Nucleus accumbens (tissue), 56 donors: ENCODE measurements at regions not wholly inside any gene's neighbourhood (a gene's known extent, or its start where the extent isn't known, plus 50 kb on each side); places are given as distances from the start of the nearest gene placed in this dataset.

ENCODE experiments used
- DNase-seq, 56 donors: peaks; one replicate each; lab custom pipeline; 2025; lab: John Stamatoyannopoulos, UW

DNA sequence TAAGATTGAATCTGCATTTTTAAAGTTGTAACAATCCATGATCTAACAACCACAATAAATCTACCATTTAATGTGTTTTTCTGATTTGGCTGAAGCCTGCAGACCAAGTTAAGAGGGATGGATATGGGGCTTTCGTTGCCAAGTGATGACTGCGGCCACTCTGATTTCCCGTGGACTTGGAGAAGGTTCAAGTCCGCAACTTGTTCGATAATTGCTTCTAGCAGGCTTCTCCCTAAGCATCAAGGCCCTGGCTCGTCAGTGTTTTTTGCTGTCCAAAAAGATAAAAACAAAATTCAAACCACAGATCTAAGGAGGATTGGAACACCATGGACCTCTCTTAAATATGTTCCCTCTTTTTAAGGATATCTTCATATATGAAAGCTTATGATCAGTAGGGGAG is 256.6 kb downstream of the CNTN3 start:
- DNase-seq, result no peak

DNA sequence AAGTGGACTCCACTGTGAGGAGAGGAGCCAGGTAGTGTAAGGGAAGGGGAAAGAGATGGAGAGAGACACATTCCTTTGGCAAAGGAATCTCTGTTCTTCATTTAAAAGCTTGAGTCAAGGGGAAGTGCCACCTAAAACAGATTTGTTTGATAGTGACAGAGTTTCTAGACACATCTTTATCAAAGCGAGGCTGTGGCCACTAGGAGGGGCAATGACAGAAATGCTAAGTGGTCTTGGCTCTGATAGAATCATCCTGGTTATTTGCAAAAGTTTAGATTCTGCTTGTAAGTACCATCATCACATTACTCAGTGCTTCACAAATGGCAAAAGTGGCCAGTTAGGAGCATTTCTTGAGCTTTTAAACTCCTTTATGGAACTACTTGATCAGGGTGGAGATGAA is 261.4 kb downstream of the CNTN3 start:
- no peak for DNase-seq

DNA sequence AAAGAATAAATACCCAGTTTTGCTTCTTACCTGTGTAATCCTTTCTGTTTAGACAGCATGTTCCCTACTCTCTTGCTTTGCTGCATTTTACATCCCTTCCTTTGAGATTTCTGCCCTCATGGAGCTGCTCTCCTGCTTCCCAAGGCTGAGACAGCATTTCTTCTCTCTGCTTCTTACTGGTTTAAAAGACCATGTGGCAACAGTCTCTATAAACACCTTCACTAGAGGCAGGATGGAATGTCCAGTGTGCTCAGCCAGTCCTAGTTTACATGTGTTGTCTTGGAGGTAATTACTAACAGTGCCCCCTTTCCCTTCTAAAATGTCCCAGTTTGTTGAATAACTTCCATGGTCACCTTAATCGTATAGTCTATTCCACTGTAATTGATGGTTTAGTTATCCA is 262.3 kb downstream of the CNTN3 start:
- no peak for DNase-seq

DNA sequence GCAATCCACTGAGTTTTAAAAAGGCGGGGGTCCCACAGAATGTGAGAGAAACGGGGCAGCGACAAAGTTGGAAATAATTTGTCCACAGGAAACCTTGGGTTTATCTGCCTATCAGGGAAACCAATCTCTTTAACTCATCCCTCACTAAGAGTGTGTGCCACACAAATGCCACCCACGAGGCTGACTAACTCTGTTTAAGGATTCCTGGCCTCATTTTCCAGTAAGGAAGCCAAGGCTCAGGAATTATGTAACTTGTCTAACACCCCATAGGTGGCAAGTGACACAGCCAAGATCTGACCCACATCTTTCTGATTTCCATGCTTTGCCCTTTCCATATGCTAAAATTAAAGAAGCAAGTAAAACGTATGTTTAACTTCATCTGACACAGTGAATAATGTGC is 263.2 kb downstream of the CNTN3 start:
- DNase-seq, result peak in 20 of 56 donors; percentile 1 to 70 (median 22)

DNA sequence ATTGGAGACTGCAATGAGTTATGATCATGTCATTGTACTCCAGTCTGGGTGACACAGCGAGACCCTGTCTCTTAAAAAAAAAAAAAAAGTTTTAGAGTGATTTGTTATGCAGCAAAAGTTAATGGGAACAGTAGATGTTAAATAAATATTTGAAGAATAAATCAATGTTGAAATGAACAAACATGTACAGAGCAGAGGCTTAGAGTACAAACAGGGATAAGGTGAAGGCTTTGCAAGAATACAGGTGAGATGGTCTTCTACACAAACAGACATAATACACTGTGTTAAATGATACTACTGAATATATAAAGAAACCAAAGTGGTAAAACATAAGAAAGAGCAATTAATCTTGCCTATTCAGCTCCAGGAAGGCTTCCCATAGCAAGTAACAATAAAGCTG is 265.4 kb downstream of the CNTN3 start:
- DNase-seq, result no peak

DNA sequence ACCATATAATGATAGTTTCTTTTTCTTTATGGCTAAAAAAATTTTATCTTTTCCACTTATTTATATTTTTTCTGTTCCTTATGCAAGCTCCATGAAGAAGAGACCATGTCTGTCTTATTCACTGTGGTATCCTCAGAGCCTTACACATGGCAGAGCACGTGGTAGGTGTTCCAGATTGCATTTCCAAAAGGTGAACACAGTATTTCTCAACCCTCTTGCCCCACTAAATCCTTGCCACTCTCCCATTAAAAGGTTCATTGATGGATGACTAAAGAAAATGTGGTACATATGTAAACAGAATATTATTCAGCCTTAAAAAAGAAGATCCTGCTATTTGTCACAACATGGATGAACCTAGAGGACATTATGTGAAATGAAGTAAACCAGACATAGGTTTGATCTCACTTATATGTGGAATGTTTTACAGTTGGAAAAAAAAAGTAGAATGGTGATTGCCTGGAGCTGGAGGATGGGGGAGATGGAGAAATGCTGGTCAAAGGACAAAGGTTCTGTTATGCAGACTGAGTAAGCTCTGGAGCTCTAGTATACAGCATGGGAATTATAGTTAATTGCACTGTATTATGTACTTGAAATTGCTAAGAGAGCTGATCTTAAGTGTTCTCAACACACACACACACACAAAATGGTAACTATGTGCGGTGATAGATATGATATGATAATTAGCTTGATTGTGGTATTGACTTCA is 266.7 kb downstream of the CNTN3 start:
- no peak for DNase-seq

DNA sequence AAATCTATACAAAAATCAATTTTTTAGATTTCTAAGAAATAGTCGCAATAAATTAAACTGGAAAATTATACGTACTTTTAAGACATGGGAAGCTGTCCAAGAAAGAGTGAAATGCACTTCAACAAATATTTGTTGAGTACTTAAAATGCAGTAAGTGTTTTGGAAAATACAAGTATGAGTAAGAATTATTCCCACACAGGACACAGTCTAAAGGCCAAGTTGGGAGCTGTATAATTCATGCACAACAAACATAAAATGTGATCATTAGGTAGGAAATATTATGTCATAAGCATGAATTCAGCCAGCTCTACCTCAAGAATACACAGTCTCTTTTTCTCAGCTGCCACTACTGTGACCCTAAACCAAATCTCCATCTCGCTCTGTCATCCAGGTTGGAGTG is 267.6 kb downstream of the CNTN3 start:
- no peak for DNase-seq

DNA sequence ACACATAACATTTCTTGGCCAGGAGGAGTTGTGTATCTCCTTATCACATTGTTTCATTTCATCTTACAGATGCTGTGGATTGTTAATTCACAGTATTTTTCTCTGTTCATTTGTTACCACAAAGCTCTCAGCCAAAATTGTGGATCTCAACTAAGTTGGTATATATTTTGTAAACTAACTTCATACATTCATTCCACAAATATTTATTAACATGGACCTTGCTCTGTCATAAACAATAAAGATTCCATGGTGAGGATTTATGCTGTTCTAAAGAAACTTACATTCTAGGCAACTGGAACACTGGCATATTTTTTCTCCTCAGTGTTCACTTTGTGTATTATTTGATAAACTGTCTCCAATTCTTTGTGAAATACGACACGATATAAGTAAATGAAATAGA is 268.8 kb downstream of the CNTN3 start:
- no peak for DNase-seq

DNA sequence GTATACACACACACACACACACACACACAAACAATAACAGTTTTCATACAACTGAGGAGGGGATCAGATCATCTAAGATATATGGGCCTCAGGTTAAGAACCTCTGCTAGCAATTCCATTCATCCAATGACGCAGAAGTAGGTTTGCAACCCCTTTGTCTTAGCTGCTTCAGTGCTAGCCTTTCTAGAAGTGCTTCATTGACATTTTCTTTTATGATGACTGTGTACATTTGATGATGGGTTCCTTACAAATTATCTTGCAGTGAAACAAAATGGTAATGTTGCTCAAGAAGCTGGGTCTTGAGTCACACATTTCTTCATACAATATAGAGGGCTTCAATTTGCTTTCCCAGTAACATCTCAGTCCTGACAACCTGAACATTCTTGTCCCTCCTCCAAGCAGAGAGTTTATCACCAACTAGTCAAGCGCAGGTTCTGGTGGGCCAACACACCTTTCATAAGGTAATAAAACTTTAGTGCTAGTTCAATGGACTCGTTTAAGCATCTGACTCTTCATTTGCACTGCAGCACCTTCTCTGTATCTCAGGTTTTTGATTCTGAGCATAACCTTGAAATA is 269.5 kb downstream of the CNTN3 start:
- DNase-seq, result no peak

DNA sequence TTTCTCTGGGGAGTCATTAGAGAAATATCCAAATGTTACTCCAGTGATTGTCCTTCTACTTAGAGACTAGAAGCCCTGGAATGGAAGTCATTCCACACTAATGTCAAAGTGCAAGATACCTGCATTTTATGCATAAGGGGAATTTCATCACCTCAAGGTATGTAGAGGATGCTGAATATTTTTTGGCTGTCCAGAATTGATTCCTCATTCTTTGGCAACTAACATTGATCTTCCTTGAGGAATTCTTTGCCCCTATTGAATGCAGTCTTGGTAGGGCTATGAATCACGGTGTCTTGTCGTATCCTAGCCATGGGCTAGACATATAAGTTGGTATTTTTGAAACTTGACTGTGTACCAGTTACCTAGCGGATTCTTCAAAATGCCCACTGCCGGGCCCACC is 271.1 kb downstream of the CNTN3 start:
- no peak for DNase-seq

DNA sequence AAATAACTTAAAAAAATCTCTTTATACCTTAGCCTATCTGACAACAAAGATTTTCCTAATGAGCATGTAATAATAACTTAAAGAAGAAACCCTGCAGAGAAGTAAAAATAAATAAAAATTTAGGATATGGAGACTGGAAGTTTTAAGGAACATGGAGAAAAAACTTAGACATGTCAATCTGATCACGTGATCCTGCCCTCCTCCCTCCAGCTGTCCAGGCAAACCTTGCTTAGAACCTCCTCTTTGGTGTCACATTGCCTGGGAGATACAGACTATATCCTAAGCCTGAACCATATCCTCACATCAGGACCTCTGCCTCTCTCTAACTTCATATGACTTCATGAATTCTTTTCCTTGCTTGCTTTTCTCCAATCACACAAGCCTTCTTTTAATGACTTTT is 275.5 kb downstream of the CNTN3 start:
- no peak for DNase-seq

DNA sequence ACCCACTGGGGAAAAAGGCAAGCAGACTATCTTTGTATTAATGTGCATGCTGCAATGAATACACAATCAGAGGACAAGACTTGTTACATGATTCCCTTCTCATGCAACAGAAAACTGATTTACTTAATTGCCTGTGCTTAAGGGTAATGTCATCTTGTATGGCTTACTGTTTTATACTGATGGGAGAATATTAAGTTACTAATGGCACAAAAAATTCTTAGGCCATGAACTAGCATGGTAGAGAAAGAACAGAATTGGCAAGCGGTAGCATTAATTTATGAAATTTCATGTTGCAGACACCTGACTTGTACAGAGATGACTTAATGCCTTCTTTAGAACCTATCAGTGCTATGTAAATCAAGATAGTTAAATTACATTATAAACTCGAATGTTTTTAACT is 282.3 kb downstream of the CNTN3 start:
- no peak for DNase-seq

DNA sequence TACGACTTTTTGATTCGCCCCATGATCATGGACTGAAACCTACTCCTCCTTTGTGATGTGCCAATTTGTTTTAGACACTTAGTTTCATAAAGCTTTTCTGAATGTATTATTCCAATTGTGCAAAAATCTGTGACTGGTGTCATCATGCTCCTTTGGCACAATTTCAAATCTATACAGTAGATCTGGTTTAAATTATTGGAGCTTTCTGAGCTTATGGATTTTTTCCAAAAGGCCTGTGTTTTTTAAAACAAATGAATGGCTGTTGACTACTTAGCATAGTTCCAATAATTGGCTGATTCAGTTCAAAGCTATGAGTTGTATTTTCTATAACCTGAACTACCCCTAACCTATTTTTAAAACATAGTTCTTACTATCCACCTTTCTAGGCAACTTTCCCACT is 282.7 kb downstream of the CNTN3 start:
- DNase-seq, result no peak

DNA sequence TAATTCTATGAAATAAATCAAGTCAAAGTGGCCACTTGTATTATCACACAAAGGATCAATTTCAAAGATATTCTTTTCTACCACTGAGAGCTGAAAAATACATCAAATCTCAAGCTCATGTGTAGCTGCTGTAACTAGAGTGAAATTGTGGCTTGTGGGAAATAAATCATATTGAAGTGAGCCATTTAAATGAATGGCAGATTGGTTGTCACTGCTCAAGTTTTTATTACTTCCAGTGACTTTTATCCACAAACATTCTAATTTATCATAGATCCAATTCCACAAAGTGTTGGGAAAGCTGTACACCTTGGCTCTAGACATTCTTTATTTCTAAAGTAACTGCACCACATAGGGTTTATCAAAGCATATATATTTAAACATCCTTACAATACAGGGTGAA is 285.4 kb downstream of the CNTN3 start:
- no peak for DNase-seq

DNA sequence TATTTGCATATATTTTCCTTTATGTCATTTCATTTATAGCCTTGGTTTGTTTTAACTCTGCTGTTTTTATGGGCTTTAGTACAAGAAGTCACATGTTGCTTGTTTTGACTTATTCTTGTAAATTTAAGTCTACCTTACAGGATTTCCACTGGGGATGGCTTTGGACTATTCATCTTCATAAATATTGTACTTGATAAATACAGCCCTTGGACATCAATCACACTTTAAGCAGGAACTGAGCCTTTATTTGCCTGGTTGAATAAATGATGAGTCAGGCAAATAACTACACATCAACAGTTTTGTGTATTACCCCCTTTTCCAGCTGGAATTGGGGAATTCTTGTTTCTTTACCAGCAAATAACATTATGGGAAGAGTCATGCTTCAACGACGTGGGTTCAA is 286.0 kb downstream of the CNTN3 start:
- DNase-seq, result no peak

DNA sequence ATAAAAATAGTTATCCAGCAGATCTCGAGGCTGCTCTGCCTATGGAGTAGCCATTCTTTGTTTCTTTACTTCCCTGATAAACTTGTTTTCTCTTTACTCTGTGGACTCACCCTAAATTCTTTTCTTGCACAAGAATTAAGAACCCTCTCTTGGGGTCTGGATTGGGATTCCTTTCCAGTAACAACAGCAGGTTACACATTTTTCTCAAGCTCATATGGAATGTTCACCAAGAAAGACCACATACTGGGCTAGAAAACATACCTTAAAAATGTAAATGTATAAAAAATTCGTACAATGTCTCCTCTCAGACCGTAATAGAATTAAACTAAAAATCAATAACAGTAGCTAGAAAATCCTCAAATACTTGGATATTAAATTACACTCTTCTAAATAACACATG is 299.2 kb downstream of the CNTN3 start:
- DNase-seq, result no peak

DNA sequence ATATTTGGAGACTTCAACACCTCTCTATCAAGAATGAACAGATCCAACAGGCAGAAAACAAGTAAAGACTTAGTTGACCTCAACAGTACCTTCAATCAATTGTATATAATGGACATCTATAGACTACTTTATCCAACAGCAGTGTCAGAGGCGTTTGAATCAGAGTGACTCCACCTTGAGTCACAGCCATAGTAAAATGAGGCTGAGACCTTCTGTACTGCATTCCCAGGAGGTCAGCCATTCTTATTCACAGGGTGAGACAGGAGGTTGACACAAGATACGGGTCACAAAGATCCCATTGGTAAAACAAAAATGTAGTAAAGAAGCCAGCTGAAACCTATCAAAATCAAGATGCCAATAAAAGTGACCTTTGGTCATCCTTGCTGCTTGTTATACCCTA is 299.8 kb downstream of the CNTN3 start:
- no peak for DNase-seq

DNA sequence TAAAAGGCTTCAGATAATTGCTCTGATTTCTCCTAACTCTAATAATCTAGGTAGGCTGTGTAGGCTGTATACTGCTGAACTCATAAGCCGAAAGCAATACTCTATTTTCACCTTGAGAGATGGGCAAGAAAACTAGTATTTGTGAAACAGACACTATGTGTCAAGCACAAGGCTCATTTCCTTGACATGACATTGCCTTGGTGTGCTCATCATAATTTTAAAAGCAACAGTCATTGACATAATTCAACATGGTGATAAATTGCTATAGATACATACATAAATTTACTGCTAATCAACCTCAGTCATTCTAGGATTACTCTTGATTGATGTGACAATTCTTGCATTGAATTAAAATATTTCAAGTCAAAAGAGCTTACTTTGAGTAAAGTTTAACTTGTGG is 304.7 kb downstream of the CNTN3 start:
- no peak for DNase-seq

DNA sequence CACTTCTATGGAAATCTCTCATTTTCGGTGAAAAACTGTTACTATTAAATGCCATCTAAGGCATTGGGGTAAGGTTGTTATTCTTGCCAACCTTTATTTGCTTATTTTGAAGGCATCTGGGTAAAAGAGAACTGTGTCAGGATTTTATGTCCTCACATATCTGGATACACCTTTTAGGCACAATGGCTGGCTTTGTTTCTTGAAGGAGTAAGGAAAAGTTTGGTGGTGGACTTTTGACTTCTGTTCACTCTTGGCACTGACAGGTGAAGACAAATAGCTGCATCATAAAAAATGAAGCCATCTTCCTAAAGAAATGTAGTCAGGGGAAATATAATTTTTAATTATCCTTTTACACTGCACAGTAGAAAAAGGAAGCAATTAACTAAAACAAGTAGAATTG is 310.0 kb downstream of the CNTN3 start:
- no peak for DNase-seq

DNA sequence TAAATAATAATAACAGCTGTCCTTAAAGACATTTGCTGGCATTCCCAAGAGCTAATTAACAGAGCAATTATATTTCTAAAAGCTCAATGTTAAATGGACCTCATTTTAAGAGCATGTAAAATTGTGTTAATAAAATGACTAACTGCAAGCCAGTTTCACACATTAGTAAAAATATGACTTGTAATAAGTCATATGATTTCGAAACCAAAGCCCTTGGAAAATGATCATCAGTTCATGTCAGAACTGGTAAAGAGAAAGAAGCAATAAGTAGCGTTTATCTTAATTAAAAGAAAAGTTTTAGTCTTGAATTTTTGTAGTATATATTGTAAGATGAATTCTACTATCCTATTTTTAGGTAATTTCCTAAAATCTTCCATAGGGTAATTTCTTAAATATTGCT is 310.7 kb downstream of the CNTN3 start:
- DNase-seq, result no peak

DNA sequence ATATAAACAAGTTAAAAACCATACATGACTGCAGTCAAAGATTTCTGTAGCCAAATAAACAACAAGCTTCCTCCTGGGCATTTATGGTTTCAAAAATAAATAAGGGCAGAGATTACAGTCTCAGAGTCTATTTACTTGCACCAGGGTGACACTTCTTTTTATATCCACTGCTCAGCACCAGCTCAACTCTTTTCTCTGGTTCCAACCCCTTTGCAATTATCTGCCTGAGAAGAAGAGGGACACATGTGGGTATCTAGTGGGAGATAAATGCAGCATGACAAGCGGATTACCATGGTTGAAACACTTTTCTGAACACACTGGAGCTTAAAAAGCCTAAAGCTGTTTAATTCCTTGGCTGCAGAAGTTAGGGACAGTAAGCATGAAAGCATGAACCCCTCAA is 311.5 kb downstream of the CNTN3 start:
- no peak for DNase-seq

DNA sequence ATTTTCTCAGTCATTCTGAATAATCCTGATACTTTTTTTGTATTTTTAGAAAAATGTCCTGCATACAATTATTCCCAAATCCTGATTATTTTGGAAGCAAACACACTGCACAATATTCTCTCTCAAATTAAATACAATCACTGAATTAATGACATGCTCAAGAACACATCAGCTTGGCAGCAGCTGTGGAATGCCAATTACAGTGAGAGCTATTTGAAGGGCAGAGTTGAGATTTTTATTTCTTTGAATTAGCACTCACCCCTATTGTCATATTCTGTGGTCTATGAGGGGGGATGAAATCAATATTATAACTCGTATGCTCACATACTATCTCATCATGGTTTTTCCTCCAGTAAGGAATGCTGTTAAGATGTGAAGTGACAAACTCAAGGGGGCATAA is 312.2 kb downstream of the CNTN3 start:
- no peak for DNase-seq

DNA sequence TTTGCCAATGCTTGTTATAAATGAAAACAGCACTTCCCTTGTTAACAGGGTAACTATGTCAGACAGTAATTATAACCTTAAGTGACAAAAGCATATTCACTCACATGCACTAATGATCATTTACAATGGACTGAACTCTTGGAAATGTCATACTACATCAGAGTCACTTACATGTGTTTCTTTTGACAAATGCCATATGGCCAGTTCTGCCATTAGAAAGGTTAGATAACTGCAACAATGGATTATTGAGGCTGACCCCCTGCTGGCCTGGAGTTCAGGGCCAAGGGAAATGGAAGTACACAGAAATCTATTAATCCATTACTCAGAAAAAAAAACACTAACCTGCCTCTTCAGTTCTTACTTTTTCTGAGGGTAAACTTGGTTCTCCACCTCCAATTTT is 313.4 kb downstream of the CNTN3 start:
- no peak for DNase-seq
